ENCODE measurements at regions not wholly inside any gene's neighbourhood (a gene's known extent, or its start where the extent isn't known, plus 50 kb on each side); places are given as distances from the start of the nearest gene placed in this dataset.

GRCh38 chr7:24370541-24370940 is 86.6 kb downstream of the NPY start:
- TF ChIP-seq POLR2A (IDR thresholded peaks at IDR 0.05) (no peak), CTCF (IDR thresholded peaks at IDR 0.05) (no peak)
- Histone ChIP-seq H3K4me3 (no peak overlapping the region), H3K4me1 (no peaks in the 10 kb centered on the region), H3K27me3 (no peaks in the 10 kb centered on the region), H3K36me3 (no peaks in the 10 kb centered on the region), H3K27ac (no peak overlapping the region), H3K9me3 (no peaks in the 10 kb centered on the region)
- DNase-seq: no peak

- Histone ChIP-seq H3K4me3 (no peak overlapping the region), H3K36me3 (no peaks in the 10 kb centered on the region), H3K9me3 (no peaks in the 10 kb centered on the region), H3K27me3 (no peaks in the 10 kb centered on the region), H3K27ac (no peak overlapping the region), H3K4me1 (no peaks in the 10 kb centered on the region)
- no peak for DNase-seq
- TF ChIP-seq CTCF (IDR thresholded peaks at IDR 0.05): no peak
Observed at GRCh38 chr7:24372961-24373955, 89.3 kb downstream of the NPY start.

GRCh38 chr7:24378871-24379616 is 95.1 kb downstream of the NPY start:
- Histone ChIP-seq H3K27ac (no peak overlapping the region), H3K9me3 (no peaks in the 10 kb centered on the region), H3K27me3 (no peaks in the 10 kb centered on the region), H3K4me3 (no peak overlapping the region), H3K4me1 (no peaks in the 10 kb centered on the region), H3K36me3 (no peaks in the 10 kb centered on the region)
- no peak for DNase-seq
- no peak for TF ChIP-seq CTCF (IDR thresholded peaks at IDR 0.05)
- no peak for TF ChIP-seq POLR2A (IDR thresholded peaks at IDR 0.05)

GRCh38 chr7:24381894-24382505 is 98.0 kb downstream of the NPY start:
- H3K9me3 ChIP-seq: no peaks in the 10 kb centered on the region
- no peaks in the 10 kb centered on the region for H3K36me3 ChIP-seq
- TF ChIP-seq CTCF (IDR thresholded peaks at IDR 0.05) (peak in 4 of 6 experiments; percentile 35 to 62 (median 58)), POLR2A (IDR thresholded peaks at IDR 0.05) (no peak)
- no peaks in the 10 kb centered on the region for H3K27me3 ChIP-seq
- DNase-seq: no peak
- H3K4me1 ChIP-seq: no peaks in the 10 kb centered on the region
- no peak overlapping the region for H3K27ac ChIP-seq
- H3K4me3 ChIP-seq: no peak overlapping the region

GRCh38 chr7:24383055-24383454 is 99.1 kb downstream of the NPY start:
- TF ChIP-seq POLR2A (IDR thresholded peaks at IDR 0.05) (no peak), CTCF (IDR thresholded peaks at IDR 0.05) (no peak)
- Histone ChIP-seq H3K27ac (no peak overlapping the region), H3K27me3 (no peaks in the 10 kb centered on the region), H3K4me1 (no peaks in the 10 kb centered on the region), H3K9me3 (no peaks in the 10 kb centered on the region), H3K4me3 (no peak overlapping the region), H3K36me3 (no peaks in the 10 kb centered on the region)
- DNase-seq: no peak
